Superior temporal gyrus (tissue), 1 donor: ENCODE measurements at regions not wholly inside any gene's neighbourhood (a gene's known extent, or its start where the extent isn't known, plus 50 kb on each side); places are given as distances from the start of the nearest gene placed in this dataset.

ENCODE experiments used
- DNase-seq: peaks from one replicate; pipeline ENCODE4 v3.0.0-alpha.2; 2016; ENCODE audit errors: extremely low spot score

GRCh38 chr11:26777372-26777808, 55.5 kb upstream of the SLC5A12 start:
- no peak for DNase-seq

- no peak for DNase-seq
These were observed 56.3 kb upstream of the SLC5A12 start for GRCh38 chr11:26778000-26778757.

DNA sequence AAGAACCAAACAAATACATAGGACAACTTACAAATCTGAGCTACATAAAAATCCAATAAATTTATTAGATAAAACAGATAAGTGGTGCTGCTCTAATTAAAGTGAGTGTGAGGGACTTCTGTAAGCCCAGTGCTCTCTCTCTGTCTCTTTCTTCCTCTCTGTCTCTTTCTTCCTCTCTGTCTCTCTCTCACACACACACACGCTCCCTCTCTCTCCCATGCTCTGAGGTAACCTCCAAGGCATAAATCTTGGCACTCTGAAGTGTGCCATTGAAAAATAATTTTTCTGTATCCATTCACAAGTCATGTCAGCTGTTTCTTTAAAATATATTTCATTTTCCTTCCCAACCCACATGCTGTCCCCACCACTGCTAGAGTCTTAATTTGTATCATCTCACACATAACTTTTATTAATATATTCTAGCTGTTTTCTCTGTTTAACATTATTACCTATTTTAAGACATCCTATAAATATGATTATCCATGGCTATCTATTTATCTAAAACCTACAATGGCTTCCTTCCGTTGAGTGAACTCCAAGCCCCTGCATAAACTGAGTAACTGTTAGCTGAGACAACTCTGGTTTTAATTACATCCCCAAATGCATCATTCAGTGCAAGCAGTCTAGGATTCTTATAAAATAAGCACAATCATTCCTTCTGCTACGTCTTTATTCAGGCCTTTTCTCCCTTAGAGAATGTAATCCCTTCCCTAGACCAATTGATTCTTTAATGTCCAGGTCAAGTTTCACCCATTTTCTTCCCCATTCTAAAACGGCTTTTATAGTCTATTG, 57.4 kb upstream of the SLC5A12 start:
- no peak for DNase-seq

DNA sequence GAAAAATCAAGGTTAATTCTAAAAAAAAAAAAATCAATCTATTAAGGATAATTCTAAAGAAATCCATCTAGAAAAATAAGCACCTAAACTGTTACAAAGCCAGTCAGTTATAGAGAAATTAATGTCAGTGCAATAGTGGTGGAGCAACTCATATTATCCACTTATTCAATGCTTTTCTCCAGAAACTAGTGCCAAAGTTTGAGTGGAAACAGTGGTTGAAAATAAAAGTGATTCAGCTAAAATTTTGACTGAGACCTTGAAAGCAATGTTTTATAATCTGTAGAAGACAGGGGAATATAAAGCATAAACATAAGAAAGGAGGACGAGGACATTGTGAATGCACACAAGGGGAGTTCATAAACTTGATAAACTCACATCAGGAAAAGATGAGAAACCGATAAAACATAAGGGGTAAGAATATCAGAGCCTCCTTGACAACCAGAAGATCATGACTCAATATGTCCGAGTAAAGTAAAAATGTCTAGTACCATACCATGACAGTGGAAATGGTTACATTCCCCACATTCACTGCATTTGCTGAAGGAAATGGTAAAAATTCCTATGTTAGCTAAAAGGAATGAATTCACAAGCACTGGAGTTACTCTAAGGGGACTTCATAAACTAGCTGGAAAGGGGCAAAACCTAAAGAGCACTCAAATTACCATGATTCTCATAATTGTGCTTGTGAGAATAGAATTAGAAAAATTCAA, 58.7 kb upstream of the SLC5A12 start:
- DNase-seq = no peak

GRCh38 chr11:26782220-26782965, 60.5 kb upstream of the SLC5A12 start:
- no peak for DNase-seq

GRCh38 chr11:26783997-26784396, 62.1 kb upstream of the SLC5A12 start:
- no peak for DNase-seq

DNA sequence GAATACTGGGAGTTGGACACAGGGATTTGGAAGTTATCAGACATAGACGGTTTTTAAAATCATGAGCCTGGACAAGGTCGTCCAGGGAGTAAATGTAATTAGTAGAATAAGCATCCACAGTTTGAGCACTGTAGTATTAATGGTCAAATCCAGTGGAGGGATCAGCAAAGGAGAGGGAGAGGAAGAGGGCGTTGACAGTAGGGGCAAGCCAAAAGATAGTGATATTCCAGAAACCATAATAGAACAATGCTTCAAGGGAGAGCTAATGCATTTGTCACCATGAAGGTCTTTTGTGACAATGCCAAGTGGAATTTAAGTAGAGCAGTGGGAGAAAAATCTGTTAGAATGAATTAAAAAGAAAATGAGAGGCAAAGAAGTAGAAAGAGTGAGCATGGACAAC, 68.9 kb upstream of the SLC5A12 start:
- no peak for DNase-seq

DNA sequence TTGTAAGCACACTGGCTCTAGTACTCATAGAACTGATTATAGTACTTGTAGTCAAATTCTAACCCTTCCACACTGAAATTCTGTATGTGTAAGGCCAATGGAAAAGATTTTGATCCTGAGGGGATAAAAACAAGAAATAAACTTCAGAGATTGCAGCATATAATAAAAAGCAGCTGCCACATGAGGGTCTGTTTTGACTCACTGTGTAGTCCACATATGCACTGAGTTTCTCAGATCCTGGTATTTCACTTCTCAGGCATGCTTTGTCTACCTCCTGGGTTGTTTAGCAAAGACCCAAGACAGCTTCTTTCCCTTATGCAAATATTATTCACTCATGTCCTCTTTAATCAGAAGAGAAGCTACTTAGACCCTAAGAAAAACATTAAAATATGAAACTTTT, 71.1 kb upstream of the SLC5A12 start:
- no peak for DNase-seq

- DNase-seq = no peak
These were observed 71.6 kb upstream of the SLC5A12 start for GRCh38 chr11:26793487-26793886.

DNA sequence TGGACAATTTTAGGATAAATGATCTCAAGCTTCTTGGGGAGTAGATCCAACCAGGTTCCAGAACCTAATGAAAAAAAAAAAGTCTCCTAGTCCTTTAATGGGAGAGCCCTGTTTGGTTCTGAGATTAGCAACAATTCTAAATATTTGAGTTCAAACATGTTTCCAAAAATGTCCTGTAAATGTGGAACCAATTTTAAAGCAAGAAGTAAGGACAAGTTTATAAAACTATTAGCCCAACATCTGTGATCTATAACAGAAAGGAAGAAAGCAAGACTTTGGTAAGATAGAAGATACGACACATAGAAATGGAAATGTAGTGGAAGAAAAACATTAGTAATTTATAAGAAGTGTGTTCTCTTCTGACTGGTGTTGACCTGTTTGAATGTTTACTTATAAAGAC, 79.7 kb upstream of the SLC5A12 start:
- no peak for DNase-seq

DNA sequence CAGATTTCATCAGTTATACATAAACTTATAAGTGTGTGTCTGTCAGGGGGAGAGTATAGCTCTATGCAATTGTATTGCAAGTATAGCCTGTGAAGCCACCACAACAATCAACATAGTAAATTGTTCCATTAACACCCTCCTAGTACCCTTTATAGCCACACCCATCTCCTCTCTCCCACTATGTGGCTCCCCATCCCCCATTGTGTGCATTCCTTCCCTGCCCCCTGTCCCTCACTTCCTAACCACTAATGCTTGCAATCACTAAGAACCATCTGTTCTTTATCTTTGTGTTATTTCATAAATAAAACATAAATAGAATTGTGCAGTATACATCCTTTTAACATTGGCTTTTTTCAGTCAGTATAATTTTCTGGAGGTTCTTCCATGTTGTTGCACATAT, 83.1 kb upstream of the SLC5A12 start:
- DNase-seq = no peak

- no peak for DNase-seq
These were observed 84.4 kb upstream of the SLC5A12 start for GRCh38 chr11:26806219-26806618.

GRCh38 chr11:26820739-26821138, 98.9 kb upstream of the SLC5A12 start:
- DNase-seq = no peak

DNA sequence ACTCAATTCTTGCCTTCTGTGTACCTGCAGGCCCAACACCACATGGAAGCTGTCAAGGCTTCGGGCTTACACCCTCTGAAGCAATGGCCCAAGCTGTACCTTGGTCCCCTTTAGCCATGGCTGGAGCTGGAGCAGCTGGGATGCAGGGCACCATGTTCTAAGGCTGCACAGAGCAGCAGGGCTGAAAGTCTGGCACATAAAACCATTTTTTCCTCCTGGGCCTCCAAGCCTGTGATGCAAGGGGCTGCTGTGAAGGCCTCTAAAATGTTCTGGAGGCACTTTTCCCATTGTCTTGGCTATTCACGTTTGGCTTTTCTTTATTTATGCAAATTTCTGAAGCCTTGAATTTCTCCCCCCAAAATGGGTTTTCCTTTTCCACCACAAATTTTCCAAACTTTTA, 102.1 kb upstream of the SLC5A12 start:
- DNase-seq = no peak

DNA sequence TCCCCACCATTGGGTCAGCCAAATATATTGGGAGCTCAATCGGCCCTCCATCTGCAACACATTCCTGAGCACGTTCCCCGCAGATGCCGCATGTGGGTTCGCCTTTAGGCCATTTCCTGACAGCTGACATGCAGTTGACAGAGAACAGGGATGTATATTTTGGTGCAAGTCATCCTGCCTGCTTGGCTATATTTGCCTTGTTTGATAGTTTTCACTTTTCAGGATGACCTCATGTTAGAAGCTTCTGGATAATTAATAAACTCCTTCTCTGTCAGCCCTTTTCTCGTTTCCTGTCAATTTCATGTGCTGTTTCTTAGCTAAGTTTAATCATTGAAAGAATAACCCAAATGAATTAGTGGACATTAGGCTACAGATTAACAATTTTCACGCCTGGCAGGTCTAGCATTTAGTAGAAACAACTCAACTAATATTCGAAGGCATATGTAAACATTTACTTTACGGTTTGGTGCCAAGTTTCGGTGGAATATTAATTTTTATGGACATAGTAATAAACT, 105.8 kb upstream of the SLC5A12 start:
- no peak for DNase-seq

DNA sequence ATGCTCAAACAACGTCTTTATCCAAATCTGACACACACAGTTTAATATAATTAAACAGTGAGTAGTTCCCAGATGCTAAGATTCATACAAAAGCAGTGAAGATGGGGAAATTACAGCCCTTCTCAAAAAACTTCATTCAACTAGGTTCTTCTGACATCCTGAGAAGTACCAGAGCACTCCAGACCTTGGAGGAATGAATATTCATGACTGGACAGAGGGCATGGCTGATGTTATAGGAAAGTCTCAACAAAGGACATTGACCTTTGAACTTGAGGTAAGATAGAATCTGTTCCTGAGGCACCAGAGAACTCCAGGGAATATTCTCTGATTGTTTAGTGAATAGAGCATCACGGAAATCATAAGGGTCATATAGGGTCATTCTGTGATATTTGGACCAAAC, 106.4 kb upstream of the SLC5A12 start:
- DNase-seq = no peak

- no peak for DNase-seq
These were observed 108.4 kb upstream of the SLC5A12 start for GRCh38 chr11:26830218-26830617.

DNA sequence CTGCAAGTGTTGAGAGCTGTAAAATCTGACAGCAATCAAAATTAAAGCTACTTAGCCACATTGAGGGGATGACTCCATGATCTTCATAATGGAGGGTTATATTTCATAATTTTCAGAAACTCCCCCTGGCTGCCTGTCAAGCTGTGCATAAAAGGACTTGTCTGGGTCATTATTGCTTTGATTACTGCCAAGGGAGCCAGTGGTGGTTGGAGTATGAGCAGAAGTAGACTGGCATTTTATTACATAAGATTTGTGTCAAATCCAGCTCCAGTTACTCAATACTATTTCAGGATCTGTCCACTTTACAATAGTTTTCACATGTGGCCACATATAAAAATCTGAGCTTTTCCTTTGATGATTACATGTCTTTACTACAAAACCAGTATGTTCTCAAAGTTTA, 108.9 kb upstream of the SLC5A12 start:
- DNase-seq = no peak

DNA sequence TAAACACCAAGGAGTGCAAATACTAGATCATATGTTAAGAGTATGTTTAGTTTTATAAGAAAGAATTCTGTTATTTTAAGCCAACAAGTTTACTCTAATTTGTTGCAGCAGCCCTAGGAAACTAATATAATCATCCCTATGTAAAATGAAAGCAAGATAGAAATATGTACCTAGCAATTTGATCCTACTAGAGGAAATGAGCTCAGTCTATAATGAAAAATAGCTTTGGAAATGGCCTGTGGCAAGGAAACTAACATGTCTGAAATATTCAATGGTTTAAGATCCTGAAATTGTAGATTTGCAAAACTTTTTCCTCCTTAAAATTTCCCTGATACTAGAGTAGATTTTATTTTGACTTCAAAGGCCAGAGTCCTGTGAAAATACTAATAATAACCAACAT, 112.7 kb upstream of the SLC5A12 start:
- no peak for DNase-seq

- no peak for DNase-seq
These were observed 113.8 kb upstream of the SLC5A12 start for GRCh38 chr11:26835611-26836010.

DNA sequence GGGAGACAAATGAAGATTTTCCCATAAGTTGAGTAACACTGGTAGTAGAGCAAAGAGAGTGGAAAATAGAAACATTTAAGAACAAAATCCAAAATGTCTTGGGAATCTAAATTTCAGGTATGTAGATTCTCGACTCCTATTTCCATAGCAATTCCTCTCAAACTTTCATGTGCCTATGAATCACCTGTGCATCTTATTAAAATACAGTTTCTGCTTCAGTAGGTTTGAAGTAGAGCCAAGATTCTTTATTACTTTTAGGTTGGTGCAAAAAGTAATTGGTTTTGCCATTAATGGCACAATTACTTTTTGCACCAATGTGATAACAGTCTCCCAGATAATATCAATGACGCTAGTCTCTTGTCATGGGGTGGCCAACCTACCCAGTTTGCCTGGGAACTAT, 115.3 kb upstream of the SLC5A12 start:
- no peak for DNase-seq
